ENCODE measurements at regions not wholly inside any gene's neighbourhood (a gene's known extent, or its start where the extent isn't known, plus 50 kb on each side); places are given as distances from the start of the nearest gene placed in this dataset.

GRCh38 chr7:69193061-69193460 is 405.2 kb upstream of the AUTS2 start:
- TF ChIP-seq POLR2A (IDR thresholded peaks at IDR 0.05) (no peak), CTCF (IDR thresholded peaks at IDR 0.05) (no peak), EP300 (IDR thresholded peaks at IDR 0.05) (no peak), POLR2AphosphoS5 (IDR thresholded peaks at IDR 0.05) (no peak)
